ENCODE measurements at regions not wholly inside any gene's neighbourhood (a gene's known extent, or its start where the extent isn't known, plus 50 kb on each side); places are given as distances from the start of the nearest gene placed in this dataset.
"Not testable (repeated sequence)": the region's sequence is repeated elsewhere in the genome, so short reads cannot be mapped to it uniquely, and the experiment has no call there.

GRCh38 chr22:23501261-23501619, 78.8 kb downstream of the IGLL1 start:
- no peaks in the 10 kb centered on the region for H3K27me3 ChIP-seq (ENCODE audit: control insufficient read depth, insufficient read depth, low read length)
- H3K36me3 ChIP-seq (ENCODE audit: control insufficient read depth, insufficient read depth, low read length), result no peaks in the 10 kb centered on the region
- no peak overlapping the region for H3K4me3 ChIP-seq (ENCODE audit: low read depth, low read length)
- TF ChIP-seq, protein P1, sequence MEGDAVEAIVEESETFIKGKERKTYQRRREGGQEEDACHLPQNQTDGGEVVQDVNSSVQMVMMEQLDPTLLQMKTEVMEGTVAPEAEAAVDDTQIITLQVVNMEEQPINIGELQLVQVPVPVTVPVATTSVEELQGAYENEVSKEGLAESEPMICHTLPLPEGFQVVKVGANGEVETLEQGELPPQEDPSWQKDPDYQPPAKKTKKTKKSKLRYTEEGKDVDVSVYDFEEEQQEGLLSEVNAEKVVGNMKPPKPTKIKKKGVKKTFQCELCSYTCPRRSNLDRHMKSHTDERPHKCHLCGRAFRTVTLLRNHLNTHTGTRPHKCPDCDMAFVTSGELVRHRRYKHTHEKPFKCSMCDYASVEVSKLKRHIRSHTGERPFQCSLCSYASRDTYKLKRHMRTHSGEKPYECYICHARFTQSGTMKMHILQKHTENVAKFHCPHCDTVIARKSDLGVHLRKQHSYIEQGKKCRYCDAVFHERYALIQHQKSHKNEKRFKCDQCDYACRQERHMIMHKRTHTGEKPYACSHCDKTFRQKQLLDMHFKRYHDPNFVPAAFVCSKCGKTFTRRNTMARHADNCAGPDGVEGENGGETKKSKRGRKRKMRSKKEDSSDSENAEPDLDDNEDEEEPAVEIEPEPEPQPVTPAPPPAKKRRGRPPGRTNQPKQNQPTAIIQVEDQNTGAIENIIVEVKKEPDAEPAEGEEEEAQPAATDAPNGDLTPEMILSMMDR (IDR thresholded peaks at IDR 0.05; ENCODE audit: insufficient read depth, low read depth, low read length), result no peak
- ChIA-PET POLR2A (no interaction called here), CTCF (no interaction called here)
- DNase-seq (ENCODE audit: low read depth), result no peak

DNA sequence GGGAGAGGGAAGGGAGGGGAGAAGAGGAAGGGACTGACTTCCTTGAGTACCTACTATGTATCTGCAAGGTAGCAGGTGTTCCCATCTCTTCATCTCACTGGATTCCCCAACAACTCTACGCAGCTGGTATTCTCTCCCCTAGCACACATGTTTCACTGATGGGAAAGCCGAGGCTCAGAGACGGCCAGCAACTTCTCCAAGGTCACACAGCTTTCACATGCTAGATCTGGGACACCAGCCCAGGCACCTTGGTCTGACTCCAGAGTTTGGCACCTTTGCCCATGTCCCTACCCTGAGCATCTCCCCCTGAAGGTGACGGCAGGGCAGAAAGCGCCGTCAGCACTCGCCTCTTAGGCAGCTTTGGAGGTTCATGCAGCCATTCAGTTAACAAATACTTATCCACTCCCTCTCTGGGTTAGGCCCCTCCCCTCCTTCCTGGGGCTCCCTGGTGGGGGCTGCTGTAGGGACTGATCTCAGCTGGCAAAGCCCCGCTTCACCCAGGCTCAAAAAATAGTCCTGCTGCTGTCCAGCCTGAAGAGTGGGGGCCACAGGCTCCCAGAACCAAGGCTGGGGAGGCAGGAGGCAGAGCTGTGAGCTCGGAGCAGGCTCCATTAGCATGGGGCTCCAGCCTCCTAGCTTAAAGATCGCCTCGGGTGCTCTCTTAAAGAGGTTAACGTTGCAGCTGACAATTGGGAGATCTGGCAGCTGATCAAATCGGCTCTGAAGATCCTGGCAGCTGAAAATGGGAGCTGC, 79.4 kb downstream of the IGLL1 start:
- TF ChIP-seq, protein P1 (IDR thresholded peaks at IDR 0.05; ENCODE audit: insufficient read depth, low read depth, low read length), result no peak

DNA sequence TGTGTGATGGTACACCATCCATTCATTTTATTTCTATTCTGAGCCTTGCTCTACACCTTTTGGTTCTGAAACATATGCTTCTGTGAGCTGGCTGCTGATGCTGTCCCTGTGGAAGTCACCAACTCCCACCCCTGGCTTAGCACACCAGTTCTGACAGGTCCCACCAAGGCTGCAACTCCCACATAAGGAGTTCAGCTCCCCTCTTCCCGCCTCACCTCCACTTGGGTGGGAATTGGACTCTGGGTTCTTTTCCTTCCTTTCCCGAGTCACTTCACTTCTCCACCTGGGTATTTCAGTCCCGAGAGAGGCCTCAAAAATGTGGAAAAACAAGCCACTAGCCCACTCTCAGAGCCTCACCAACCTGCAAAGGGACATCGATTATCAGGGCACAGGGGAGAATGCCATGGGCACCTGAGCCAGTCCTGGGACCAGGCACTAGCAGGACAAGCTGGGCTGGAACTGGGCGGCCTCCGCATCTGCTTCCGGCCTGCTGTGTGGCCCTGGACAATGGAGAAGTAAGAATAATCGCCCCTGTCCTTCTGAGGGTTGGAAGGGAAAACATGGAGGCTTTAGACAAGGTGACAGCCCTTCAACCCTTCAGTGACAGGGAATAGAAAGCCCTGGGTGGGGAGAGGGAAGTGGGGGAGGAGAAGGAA, 80.1 kb downstream of the IGLL1 start:
- TF ChIP-seq, protein P1 (IDR thresholded peaks at IDR 0.05; ENCODE audit: insufficient read depth, low read depth, low read length), result no peak
- Histone ChIP-seq H3K4me3 (ENCODE audit: low read depth, low read length) (no peak overlapping the region), H3K36me3 (ENCODE audit: control insufficient read depth, insufficient read depth, low read length) (no peaks in the 10 kb centered on the region), H3K27me3 (ENCODE audit: control insufficient read depth, insufficient read depth, low read length) (no peaks in the 10 kb centered on the region)
- POLR2A ChIA-PET, result no interaction called here
- CTCF ChIA-PET, result no interaction called here
- DNase-seq (ENCODE audit: low read depth), result no peak

More for the DNA sequence above, 79.4 kb downstream of the IGLL1 start:
- Histone ChIP-seq H3K27me3 (ENCODE audit: control insufficient read depth, insufficient read depth, low read length) (no peaks in the 10 kb centered on the region), H3K36me3 (ENCODE audit: control insufficient read depth, insufficient read depth, low read length) (no peaks in the 10 kb centered on the region), H3K4me3 (ENCODE audit: low read depth, low read length) (no peak overlapping the region)
- no peak for DNase-seq (ENCODE audit: low read depth)
- ChIA-PET POLR2A (no interaction called here), CTCF (no interaction called here)

GRCh38 chr22:23498811-23499798, 81.0 kb downstream of the IGLL1 start:
- TF ChIP-seq, protein P1 (IDR thresholded peaks at IDR 0.05; ENCODE audit: insufficient read depth, low read depth, low read length), result no peak
- H3K36me3 ChIP-seq (ENCODE audit: control insufficient read depth, insufficient read depth, low read length), result no peaks in the 10 kb centered on the region
- H3K4me3 ChIP-seq (ENCODE audit: low read depth, low read length), result no peak overlapping the region
- DNase-seq (ENCODE audit: low read depth), result no peak
- H3K27me3 ChIP-seq (ENCODE audit: control insufficient read depth, insufficient read depth, low read length), result no peaks in the 10 kb centered on the region
- ChIA-PET CTCF (no interaction called here), POLR2A (no interaction called here)

DNA sequence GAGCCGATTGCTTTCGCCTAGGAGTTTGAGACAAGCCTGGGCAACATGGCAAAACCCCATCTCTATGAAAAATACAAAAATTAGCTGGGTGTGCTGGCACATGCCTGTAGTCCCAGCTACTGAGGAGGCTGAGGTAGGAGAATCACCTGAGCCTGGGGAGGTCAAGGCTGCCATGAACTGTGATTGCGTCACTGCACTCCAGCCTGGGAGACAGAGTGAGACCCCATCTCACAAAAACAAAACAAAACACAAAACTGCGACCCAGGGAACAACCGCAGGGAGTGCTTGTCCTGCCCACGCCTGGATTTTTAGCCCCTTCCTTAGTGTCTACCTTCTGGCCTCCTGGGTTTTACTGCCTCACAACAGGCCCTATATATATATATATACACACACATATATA, 82.2 kb downstream of the IGLL1 start:
- CTCF ChIA-PET; POLR2A ChIA-PET; DNase-seq (ENCODE audit: low read depth); H3K4me3 ChIP-seq (ENCODE audit: low read depth, low read length); H3K36me3 ChIP-seq (ENCODE audit: control insufficient read depth, insufficient read depth, low read length); H3K27me3 ChIP-seq (ENCODE audit: control insufficient read depth, insufficient read depth, low read length): not testable (repeated sequence)

Measured in BJ (cell line).